ENCODE measurements at regions not wholly inside any gene's neighbourhood (a gene's known extent, or its start where the extent isn't known, plus 50 kb on each side); places are given as distances from the start of the nearest gene placed in this dataset.

GRCh38 chr2:150385211-150385610, 102.3 kb downstream of the RND3 start:
- H3K4me1 Mint-ChIP-seq (ENCODE audit: low read depth), result no peaks in the 10 kb centered on the region
- no peak for TF ChIP-seq CTCF (IDR thresholded peaks at IDR 0.05; ENCODE audit: unreplicated experiment)

GRCh38 chr2:150383587-150383986, 103.9 kb downstream of the RND3 start:
- Mint-ChIP-seq H3K4me1 (ENCODE audit: low read depth) (no peaks in the 10 kb centered on the region), H3K27me3 (no peaks in the 10 kb centered on the region), H3K36me3 (ENCODE audit: insufficient read depth) (peaks cover 2% of the 10 kb centered on the region), H3K27ac (no peak overlapping the region), H3K4me3 (ENCODE audit: low read depth) (no peak overlapping the region), H3K9me3 (ENCODE audit: low read depth) (peaks cover 28% of the 10 kb centered on the region)
- TF ChIP-seq CTCF (IDR thresholded peaks at IDR 0.05; ENCODE audit: unreplicated experiment), result no peak
- DNase-seq (ENCODE audit: low spot score, unreplicated experiment), result no peak

More at GRCh38 chr2:150385211-150385610, 102.3 kb downstream of the RND3 start:
- Mint-ChIP-seq H3K9me3 (ENCODE audit: low read depth) (peaks cover 28% of the 10 kb centered on the region), H3K4me3 (ENCODE audit: low read depth) (no peak overlapping the region), H3K27me3 (no peaks in the 10 kb centered on the region), H3K27ac (no peak overlapping the region), H3K36me3 (ENCODE audit: insufficient read depth) (peaks cover 2% of the 10 kb centered on the region)
- no peak for DNase-seq (ENCODE audit: low spot score, unreplicated experiment)

GRCh38 chr2:150379166-150379565, 108.3 kb downstream of the RND3 start:
- TF ChIP-seq CTCF (IDR thresholded peaks at IDR 0.05; ENCODE audit: unreplicated experiment), result no peak
- Mint-ChIP-seq H3K27ac (no peak overlapping the region), H3K36me3 (ENCODE audit: insufficient read depth) (no peaks in the 10 kb centered on the region), H3K27me3 (no peaks in the 10 kb centered on the region), H3K4me1 (ENCODE audit: low read depth) (peaks cover 14% of the 10 kb centered on the region), H3K4me3 (ENCODE audit: low read depth) (no peak overlapping the region), H3K9me3 (ENCODE audit: low read depth) (peaks cover 22% of the 10 kb centered on the region)
- DNase-seq (ENCODE audit: low spot score, unreplicated experiment), result no peak

DNA sequence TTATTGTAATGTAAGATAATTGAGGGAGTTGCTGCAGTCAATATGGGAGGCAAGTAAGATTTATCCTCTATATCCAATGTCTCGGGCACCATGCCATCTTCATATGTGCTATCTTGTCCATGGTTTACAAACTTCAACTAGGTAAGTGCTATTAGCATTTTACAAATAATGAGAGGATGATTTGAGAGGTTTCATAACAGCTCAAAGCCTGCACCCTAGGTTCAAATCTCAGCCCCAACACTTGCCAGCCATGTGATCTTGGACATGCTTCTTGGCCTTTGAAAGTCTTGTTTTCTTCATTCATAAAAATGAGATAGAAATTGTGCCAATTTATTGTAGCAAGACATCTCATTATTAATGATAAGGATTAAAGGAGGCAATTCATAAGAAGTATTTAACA, 108.8 kb downstream of the RND3 start:
- H3K27me3 Mint-ChIP-seq, result no peaks in the 10 kb centered on the region
- H3K36me3 Mint-ChIP-seq (ENCODE audit: insufficient read depth), result no peaks in the 10 kb centered on the region
- H3K4me3 Mint-ChIP-seq (ENCODE audit: low read depth), result no peak overlapping the region
- H3K9me3 Mint-ChIP-seq (ENCODE audit: low read depth), result peaks cover 22% of the 10 kb centered on the region
- no peak overlapping the region for H3K27ac Mint-ChIP-seq
- DNase-seq (ENCODE audit: low spot score, unreplicated experiment), result no peak
- no peak for TF ChIP-seq CTCF (IDR thresholded peaks at IDR 0.05; ENCODE audit: unreplicated experiment)
- peaks cover 14% of the 10 kb centered on the region for H3K4me1 Mint-ChIP-seq (ENCODE audit: low read depth)

DNA sequence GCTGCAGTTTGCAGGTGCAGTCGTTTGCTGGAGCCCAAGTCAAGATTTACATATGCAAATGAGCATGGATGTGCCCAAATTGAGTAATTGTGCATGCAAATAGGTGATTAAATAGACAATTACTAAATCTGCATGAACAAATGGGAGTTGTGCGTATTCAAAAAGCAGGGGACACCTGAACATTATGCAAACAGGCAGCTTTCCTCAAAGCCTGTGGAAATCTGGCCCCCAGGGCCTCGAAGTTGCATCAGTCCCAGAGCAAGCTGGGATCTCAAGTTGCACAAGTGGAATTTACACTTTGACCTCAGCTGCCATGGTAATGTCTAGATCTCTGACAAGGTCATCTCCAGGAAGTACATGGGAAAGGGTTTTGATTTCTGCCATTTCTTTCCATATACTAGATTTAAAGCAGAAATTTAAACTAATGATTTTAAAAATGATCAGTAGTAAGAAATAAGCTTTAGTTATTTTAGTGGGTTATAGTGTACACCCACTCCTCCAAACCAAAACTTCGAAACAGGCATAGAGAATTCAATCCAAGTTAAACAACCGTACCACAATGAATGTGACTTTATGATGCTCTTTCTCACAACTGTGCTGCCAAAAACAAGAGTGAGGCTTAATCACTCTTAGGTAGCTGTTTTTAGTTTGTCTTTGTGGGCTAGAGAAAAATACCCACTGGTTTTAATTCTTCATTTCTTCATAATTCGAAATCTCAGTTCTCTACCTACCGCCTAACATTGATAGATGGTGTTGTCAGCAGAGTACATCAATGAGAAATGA, 110.7 kb downstream of the RND3 start:
- Mint-ChIP-seq H3K27ac (peak overlapping the region; percentile 56), H3K4me1 (ENCODE audit: low read depth) (peaks cover 22% of the 10 kb centered on the region), H3K9me3 (ENCODE audit: low read depth) (peaks cover 8% of the 10 kb centered on the region), H3K4me3 (ENCODE audit: low read depth) (no peak overlapping the region), H3K36me3 (ENCODE audit: insufficient read depth) (no peaks in the 10 kb centered on the region), H3K27me3 (no peaks in the 10 kb centered on the region)
- TF ChIP-seq CTCF (IDR thresholded peaks at IDR 0.05; ENCODE audit: unreplicated experiment), result no peak
- DNase-seq (ENCODE audit: low spot score, unreplicated experiment), result no peak
